Thoracic aorta (tissue), 2 donors: ENCODE measurements at regions not wholly inside any gene's neighbourhood (a gene's known extent, or its start where the extent isn't known, plus 50 kb on each side); places are given as distances from the start of the nearest gene placed in this dataset.

ENCODE experiments used
- ATAC-seq: fragments of 150-250 bp; one replicate; pipeline ENCODE4 v1.8.0; 2017; ENCODE audit warnings: low read depth; ENCODE audit not compliant: insufficient number of reproducible peaks, low FRiP score
- DNase-seq: peaks from one replicate; pipeline ENCODE4 v3.0.0-alpha.2; 2020; ENCODE audit warnings: low spot score
- H3K27ac ChIP-seq, 2 donors: fragments of 200-600 bp; sonication (generic); 1 replicate in 1 of 2; 2 replicates in 1 of 2; pipeline ENCODE4 v1.5.1; 2016; ENCODE audit warnings: mild to moderate bottlenecking in 2 of 2, moderate library complexity in 2 of 2
- H3K27me3 ChIP-seq: fragments of 200-600 bp; sonication (generic); replicated peaks from 2 replicates; pipeline ENCODE4 v1.6.0; 2016; ENCODE audit warnings: mild to moderate bottlenecking; ENCODE audit not compliant: insufficient read depth
- H3K36me3 ChIP-seq: fragments of 200-600 bp; sonication (generic); one replicate; pipeline ENCODE4 v1.5.1; 2016
- H3K4me1 ChIP-seq, 2 donors: fragments of 200-600 bp; sonication (generic); 1 replicate in 1 of 2; 2 replicates in 1 of 2; pipeline versions ENCODE4 v1.5.1 to v1.6.0; 2016; ENCODE audit warnings: low read depth in 2 of 2, mild to moderate bottlenecking in 1 of 2; ENCODE audit not compliant: control insufficient read depth in 1 of 2
- H3K4me3 ChIP-seq: fragments of 200-600 bp; sonication (generic); 2 replicates; pipeline ENCODE4 v1.5.1; 2016; ENCODE audit warnings: mild to moderate bottlenecking
- H3K9me3 ChIP-seq: fragments of 200-600 bp; sonication (generic); 2 replicates; pipeline ENCODE4 v1.5.1; 2016
- TF ChIP-seq, protein P1 (sequence below): fragments of 200-600 bp; sonication (generic); IDR thresholded peaks from one replicate; pipeline ENCODE4 v1.5.1; 2019; ENCODE audit warnings: antibody characterized with exemption

DNA sequence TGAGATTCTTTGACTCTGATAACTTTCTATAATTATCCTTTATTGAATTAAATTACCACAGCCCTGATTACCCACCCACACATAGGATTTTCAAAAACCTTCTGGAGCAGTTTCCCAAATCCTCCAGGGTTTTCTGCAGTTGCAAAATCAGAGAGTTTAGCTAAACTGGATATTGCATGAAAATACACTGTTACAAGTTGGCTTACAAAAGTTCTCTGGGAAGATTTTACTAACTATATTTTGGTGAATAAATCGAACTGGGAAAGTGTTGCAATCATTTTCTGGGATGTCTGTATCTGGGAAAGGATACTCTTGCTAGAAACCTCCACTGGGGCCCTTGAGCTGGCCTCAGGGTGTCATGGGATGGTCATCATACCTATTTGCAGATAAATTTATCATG, 97.6 kb upstream of the STMND1 start:
- no peaks in the 10 kb centered on the region for H3K9me3 ChIP-seq
- TF ChIP-seq, protein P1, sequence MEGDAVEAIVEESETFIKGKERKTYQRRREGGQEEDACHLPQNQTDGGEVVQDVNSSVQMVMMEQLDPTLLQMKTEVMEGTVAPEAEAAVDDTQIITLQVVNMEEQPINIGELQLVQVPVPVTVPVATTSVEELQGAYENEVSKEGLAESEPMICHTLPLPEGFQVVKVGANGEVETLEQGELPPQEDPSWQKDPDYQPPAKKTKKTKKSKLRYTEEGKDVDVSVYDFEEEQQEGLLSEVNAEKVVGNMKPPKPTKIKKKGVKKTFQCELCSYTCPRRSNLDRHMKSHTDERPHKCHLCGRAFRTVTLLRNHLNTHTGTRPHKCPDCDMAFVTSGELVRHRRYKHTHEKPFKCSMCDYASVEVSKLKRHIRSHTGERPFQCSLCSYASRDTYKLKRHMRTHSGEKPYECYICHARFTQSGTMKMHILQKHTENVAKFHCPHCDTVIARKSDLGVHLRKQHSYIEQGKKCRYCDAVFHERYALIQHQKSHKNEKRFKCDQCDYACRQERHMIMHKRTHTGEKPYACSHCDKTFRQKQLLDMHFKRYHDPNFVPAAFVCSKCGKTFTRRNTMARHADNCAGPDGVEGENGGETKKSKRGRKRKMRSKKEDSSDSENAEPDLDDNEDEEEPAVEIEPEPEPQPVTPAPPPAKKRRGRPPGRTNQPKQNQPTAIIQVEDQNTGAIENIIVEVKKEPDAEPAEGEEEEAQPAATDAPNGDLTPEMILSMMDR: no peak
- H3K27me3 ChIP-seq: no peaks in the 10 kb centered on the region
- H3K4me3 ChIP-seq: no peak overlapping the region
- DNase-seq (no peak), ATAC-seq (no peak)
- H3K4me1 ChIP-seq: no peaks in the 10 kb centered on the region
- no peak overlapping the region for H3K27ac ChIP-seq
- no peaks in the 10 kb centered on the region for H3K36me3 ChIP-seq

DNA sequence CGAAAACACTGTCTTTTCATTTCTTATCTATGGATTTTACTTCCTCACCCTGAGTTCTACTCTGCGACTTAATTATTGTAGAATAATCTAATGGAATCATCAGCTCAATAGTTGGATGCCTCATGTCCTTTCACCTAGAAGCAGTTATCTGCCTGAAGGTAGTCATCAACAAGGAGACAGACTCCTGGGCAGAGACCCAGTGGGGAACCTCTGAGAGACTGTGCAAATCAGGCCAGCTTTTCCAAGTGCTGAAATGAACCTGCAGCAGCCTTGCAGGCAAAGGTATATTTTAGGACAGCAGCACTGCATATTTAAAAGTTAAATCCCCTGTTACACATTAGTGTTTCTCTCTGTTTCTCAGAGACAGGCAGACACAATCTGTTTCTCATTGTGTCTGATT, 99.7 kb upstream of the STMND1 start:
- no peaks in the 10 kb centered on the region for H3K4me1 ChIP-seq
- H3K9me3 ChIP-seq: no peaks in the 10 kb centered on the region
- DNase-seq (no peak), ATAC-seq (no peak)
- H3K27me3 ChIP-seq: no peaks in the 10 kb centered on the region
- H3K4me3 ChIP-seq: no peak overlapping the region
- H3K36me3 ChIP-seq: no peaks in the 10 kb centered on the region
- TF ChIP-seq, protein P1: no peak
- H3K27ac ChIP-seq: no peak overlapping the region

DNA sequence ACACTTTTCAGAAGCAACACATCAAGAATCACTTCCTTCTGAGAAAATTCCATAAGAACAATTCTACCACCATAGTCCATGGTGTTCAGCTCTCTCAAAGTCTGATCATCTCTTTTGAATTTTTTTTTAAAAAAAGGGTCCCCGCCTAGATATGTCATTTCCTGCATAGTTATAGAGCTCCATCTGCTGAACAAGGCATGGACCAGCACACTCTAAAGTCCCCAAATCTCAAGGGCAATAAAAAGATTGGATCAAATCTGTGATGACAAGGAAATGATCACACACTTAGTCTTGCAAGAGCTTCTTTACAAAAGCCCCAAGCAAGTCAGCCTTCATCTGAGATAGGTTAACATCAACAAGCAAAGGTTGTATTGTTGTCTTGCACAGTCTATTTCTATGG, 100.7 kb upstream of the STMND1 start:
- DNase-seq: no peak
- no peaks in the 10 kb centered on the region for H3K4me1 ChIP-seq
- no peak for ATAC-seq
- no peaks in the 10 kb centered on the region for H3K27me3 ChIP-seq
- H3K9me3 ChIP-seq: no peaks in the 10 kb centered on the region
- H3K36me3 ChIP-seq: no peaks in the 10 kb centered on the region
- TF ChIP-seq, protein P1: no peak
- H3K4me3 ChIP-seq: no peak overlapping the region
- H3K27ac ChIP-seq: no peak overlapping the region

DNA sequence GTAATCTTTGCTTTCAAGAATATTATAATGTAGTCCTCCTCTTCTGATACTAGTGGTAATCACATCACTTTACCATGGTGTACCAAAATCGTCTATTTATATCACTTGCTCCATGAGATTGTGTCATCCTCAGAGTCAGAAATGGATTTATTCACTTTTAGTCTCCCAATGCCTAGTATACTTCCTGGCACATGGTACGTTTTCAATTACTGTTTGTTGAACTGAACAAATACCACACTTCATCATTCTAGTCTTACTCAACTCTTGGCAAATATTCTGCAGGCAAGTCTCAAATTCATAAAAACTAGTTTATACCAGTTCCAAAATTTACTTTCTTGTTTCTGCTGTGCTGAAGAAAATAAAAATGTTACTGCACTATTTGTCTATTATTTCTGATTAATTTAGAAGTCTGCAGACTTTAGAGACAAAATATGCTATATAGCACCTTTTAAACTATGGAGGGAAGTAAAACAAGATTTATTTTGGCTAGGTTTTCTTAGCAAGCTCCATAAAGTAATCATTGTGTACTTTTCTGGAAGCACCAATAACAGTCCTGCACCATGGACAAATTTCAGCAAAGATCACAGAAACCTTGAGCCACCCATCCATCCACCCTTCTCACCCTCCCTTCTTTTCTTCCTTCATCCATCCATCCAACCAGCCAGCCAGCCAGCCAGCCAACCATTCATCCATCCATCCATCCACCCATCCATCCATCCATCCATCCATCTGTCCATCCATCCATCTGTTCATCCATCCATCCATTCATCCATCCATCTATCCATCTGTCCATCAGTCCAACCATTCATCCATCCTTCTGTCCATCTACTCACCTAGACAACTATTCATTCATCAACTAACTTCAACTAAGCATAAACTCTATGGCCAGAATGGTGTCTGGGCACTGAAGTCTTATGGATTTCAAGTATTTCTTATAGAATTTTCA, 102.1 kb upstream of the STMND1 start:
- Histone ChIP-seq H3K4me3 (no peak overlapping the region), H3K9me3 (no peaks in the 10 kb centered on the region), H3K4me1 (no peaks in the 10 kb centered on the region), H3K36me3 (no peaks in the 10 kb centered on the region), H3K27ac (no peak overlapping the region), H3K27me3 (no peaks in the 10 kb centered on the region)
- TF ChIP-seq, protein P1: no peak
- no peak for DNase-seq
- no peak for ATAC-seq

DNA sequence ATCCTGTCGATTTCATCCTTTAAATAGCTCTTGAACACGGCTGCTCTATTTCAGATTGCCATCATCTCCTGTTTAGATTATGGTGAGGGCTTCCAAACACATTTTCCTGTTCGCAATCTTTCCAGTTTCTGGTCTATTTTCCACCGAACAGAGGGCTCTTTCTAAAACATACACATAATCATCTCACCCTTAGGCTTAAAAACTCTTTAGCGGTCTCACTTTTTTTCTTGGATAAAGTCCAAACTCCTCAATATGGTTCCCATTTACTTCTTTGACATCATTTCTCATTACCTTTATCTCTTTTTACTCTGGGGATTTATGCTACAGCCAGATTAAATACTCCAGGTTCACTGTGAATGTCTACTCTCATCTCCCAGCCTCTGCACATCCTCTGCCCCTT, 103.4 kb upstream of the STMND1 start:
- H3K9me3 ChIP-seq: no peaks in the 10 kb centered on the region
- H3K27ac ChIP-seq: no peak overlapping the region
- H3K36me3 ChIP-seq: no peaks in the 10 kb centered on the region
- ATAC-seq: no peak
- DNase-seq: no peak
- H3K27me3 ChIP-seq: no peaks in the 10 kb centered on the region
- H3K4me1 ChIP-seq: no peaks in the 10 kb centered on the region
- H3K4me3 ChIP-seq: no peak overlapping the region
- TF ChIP-seq, protein P1: no peak
